T-helper 2 cell treated with Interferon-gamma antibody and Interleukin-4, amounts not matched to agents 100 ng/mL and 5 ng/mL, for 36 hours (primary cell): ENCODE measurements at regions not wholly inside any gene's neighbourhood (a gene's known extent, or its start where the extent isn't known, plus 50 kb on each side); places are given as distances from the start of the nearest gene placed in this dataset.

Experiments used
- intact Hi-C: fragments of 100-400 bp; cut with micrococcal nuclease; formaldehyde crosslinking; loops from one replicate; pipeline ENCODE4 v1.15.1; 2023

- intact Hi-C loops, result no loop called here
Measured at GRCh38 chr6:1514078-1514477, 95.6 kb upstream of the FOXC1 start.

- intact Hi-C loops, result no loop called here
Measured at GRCh38 chr6:1515280-1515679, 94.4 kb upstream of the FOXC1 start.

- intact Hi-C loops, result no loop called here
Measured at GRCh38 chr6:1515781-1516180, 93.9 kb upstream of the FOXC1 start.

- intact Hi-C loops, result no loop called here
Measured at GRCh38 chr6:1516742-1517520, 92.8 kb upstream of the FOXC1 start.

- intact Hi-C loops, result no loop called here
Measured at GRCh38 chr6:1518855-1519254, 90.9 kb upstream of the FOXC1 start.

GRCh38 chr6:1519597-1519996 lies 90.1 kb upstream of the FOXC1 start:
- intact Hi-C loops, result no loop called here

GRCh38 chr6:1522779-1523178 lies 86.9 kb upstream of the FOXC1 start:
- intact Hi-C loops, result no loop called here

- intact Hi-C loops, result loop anchor here (1.0 kb wide), 1 partner anchor 31 kb away; no protein-coding TSS in a partner anchor
Measured at GRCh38 chr6:1524040-1524480, 85.7 kb upstream of the FOXC1 start.

GRCh38 chr6:1525364-1526038 lies 84.2 kb upstream of the FOXC1 start:
- intact Hi-C loops, result no loop called here

- intact Hi-C loops, result no loop called here
Measured at GRCh38 chr6:1526398-1527072, 83.2 kb upstream of the FOXC1 start.

GRCh38 chr6:1527073-1527457 lies 82.7 kb upstream of the FOXC1 start:
- intact Hi-C loops, result no loop called here

GRCh38 chr6:1535295-1535694 lies 74.4 kb upstream of the FOXC1 start:
- intact Hi-C loops, result no loop called here

GRCh38 chr6:1536526-1537429 lies 72.9 kb upstream of the FOXC1 start:
- intact Hi-C loops, result no loop called here

- intact Hi-C loops, result no loop called here
Measured at GRCh38 chr6:1538369-1538768, 71.3 kb upstream of the FOXC1 start.

GRCh38 chr6:1538810-1539478 lies 70.8 kb upstream of the FOXC1 start:
- intact Hi-C loops, result no loop called here

- intact Hi-C loops, result no loop called here
Measured at GRCh38 chr6:1540864-1541521, 68.7 kb upstream of the FOXC1 start.

- intact Hi-C loops, result no loop called here
Measured at GRCh38 chr6:1542335-1542734, 67.4 kb upstream of the FOXC1 start.

- intact Hi-C loops, result no loop called here
Measured at GRCh38 chr6:1542764-1543163, 67.0 kb upstream of the FOXC1 start.

- intact Hi-C loops, result no loop called here
Measured at GRCh38 chr6:1544000-1544399, 65.7 kb upstream of the FOXC1 start.

- intact Hi-C loops, result no loop called here
Measured at GRCh38 chr6:1544603-1545002, 65.1 kb upstream of the FOXC1 start.
